IMR-90 (cell line): ENCODE measurements at regions not wholly inside any gene's neighbourhood (a gene's known extent, or its start where the extent isn't known, plus 50 kb on each side); places are given as distances from the start of the nearest gene placed in this dataset.

ENCODE experiments used
- ATAC-seq: fragments of 200-7000 bp; cut with Tn5 transposase; 2 replicates; pipeline ENCODE4 v1.9.1; 2020; ENCODE audit warnings: low read depth, mild to moderate bottlenecking, moderate library complexity
- BruUV-seq: library from RNA; stranded (reverse); fragments of 400-500 nt; replicated peaks from 2 replicates; lab custom pipeline; 2021; lab: Mats Ljungman, UMichigan
- CTCF ChIA-PET: fragments of 300-600 bp; formaldehyde crosslinking; extraction: SDS; loops from one replicate; lab custom pipeline; 2021; ENCODE audit warnings: antibody characterized with exemption; lab: Yijun Ruan, JAX
- POLR2A ChIA-PET: fragments of 300-600 bp; sonication (Branson Sonifier 250); formaldehyde crosslinking; loops from one replicate; lab custom pipeline; 2022; ENCODE audit warnings: antibody characterized with exemption; ENCODE audit not compliant: unreplicated experiment; lab: Charles Lee
- DNase-seq: peaks from one replicate; pipeline ENCODE4 v3.0.0; 2013
- H2AFZ ChIP-seq: replicated peaks from 2 replicates; pipeline ENCODE3; 2013; ENCODE audit warnings: low read length, mild to moderate bottlenecking; ENCODE audit not compliant: poor library complexity
- H2AK5ac ChIP-seq: 2 replicates; pipeline ENCODE4 v1.6.1; 2013; ENCODE audit warnings: low read depth, low read length, inconsistent platforms
- H2AK9ac ChIP-seq: replicated peaks from 2 replicates; pipeline ENCODE3; 2013; ENCODE audit warnings: mild to moderate bottlenecking, low read depth, low read length, moderate library complexity; ENCODE audit not compliant: poor library complexity
- H2BK120ac ChIP-seq: 2 replicates; pipeline ENCODE4 v1.6.1; 2013; ENCODE audit warnings: low read depth, low read length, inconsistent platforms
- H2BK15ac ChIP-seq: 3 replicates; pipeline ENCODE4 v1.6.1; 2013; ENCODE audit warnings: low read depth, low read length, inconsistent platforms
- H2BK20ac ChIP-seq: 2 replicates; pipeline ENCODE4 v1.6.1; 2013; ENCODE audit warnings: low read depth, mild to moderate bottlenecking, inconsistent platforms, low read length, moderate library complexity
- H2BK5ac ChIP-seq: 2 replicates; pipeline ENCODE4 v1.6.1; 2013; ENCODE audit warnings: mild to moderate bottlenecking, low read depth, low read length, inconsistent platforms; ENCODE audit not compliant: poor library complexity, severe bottlenecking
- H3K14ac ChIP-seq: replicated peaks from 2 replicates; pipeline ENCODE4 v1.6.1; 2013; ENCODE audit warnings: low read depth, low read length, inconsistent platforms
- H3K18ac ChIP-seq: 2 replicates; pipeline ENCODE4 v1.6.1; 2013; ENCODE audit warnings: low read depth, low read length, control low read depth
- H3K23ac ChIP-seq: 2 replicates; pipeline ENCODE4 v1.6.1; 2013; ENCODE audit warnings: low read depth, low read length, inconsistent platforms
- H3K27ac ChIP-seq: 2 replicates; pipeline ENCODE4 v1.5.1; 2013; ENCODE audit warnings: mild to moderate bottlenecking, control low read depth, low read length; ENCODE audit not compliant: insufficient read depth
- H3K27me3 ChIP-seq: 2 replicates; pipeline ENCODE4 v1.6.1; 2013; ENCODE audit warnings: low read length; ENCODE audit not compliant: control insufficient read depth, insufficient read depth
- H3K36me3 ChIP-seq: 2 replicates; pipeline ENCODE4 v1.6.1; 2013; ENCODE audit warnings: low read length, mixed read lengths; ENCODE audit not compliant: control insufficient read depth, insufficient read depth
- H3K4ac ChIP-seq: 2 replicates; pipeline ENCODE4 v1.6.1; 2013; ENCODE audit warnings: low read depth, low read length, inconsistent platforms
- H3K4me1 ChIP-seq: 2 replicates; pipeline ENCODE4 v1.6.1; 2013; ENCODE audit warnings: low read length, mixed read lengths; ENCODE audit not compliant: control insufficient read depth, insufficient read depth
- H3K4me2 ChIP-seq: 2 replicates; pipeline ENCODE4 v1.6.1; 2013; ENCODE audit warnings: low read depth, mild to moderate bottlenecking, control low read depth, low read length, moderate library complexity
- H3K4me3 ChIP-seq: 2 replicates; pipeline ENCODE4 v1.5.1; 2013; ENCODE audit warnings: low read depth, mild to moderate bottlenecking, control low read depth, low read length, moderate library complexity; ENCODE audit not compliant: insufficient read depth
- H3K56ac ChIP-seq: 2 replicates; pipeline ENCODE4 v1.6.1; 2013; ENCODE audit warnings: low read length, inconsistent platforms; ENCODE audit not compliant: insufficient read depth; ENCODE audit errors: extremely low read depth
- H3K79me1 ChIP-seq, 2 experiments: 2 replicates each; pipeline ENCODE4 v1.6.1; 2013; ENCODE audit warnings: low read length in 2 of 2, inconsistent platforms in 1 of 2, low read depth in 1 of 2
- H3K9ac ChIP-seq: 2 replicates; pipeline ENCODE4 v1.6.1; 2013; ENCODE audit warnings: low read depth, low read length, control low read depth
- H3K9me1 ChIP-seq: 2 replicates; pipeline ENCODE4 v1.6.1; 2013; ENCODE audit warnings: low read length, inconsistent platforms; ENCODE audit not compliant: insufficient read depth
- H3K9me3 ChIP-seq: 2 replicates; pipeline ENCODE4 v1.6.1; 2013; ENCODE audit warnings: low read length; ENCODE audit not compliant: control insufficient read depth, insufficient read depth
- H4K20me1 ChIP-seq: 2 replicates; pipeline ENCODE4 v1.6.1; 2013; ENCODE audit warnings: low read length, inconsistent platforms; ENCODE audit not compliant: insufficient read depth
- H4K5ac ChIP-seq: 2 replicates; pipeline ENCODE4 v1.6.1; 2013; ENCODE audit warnings: mild to moderate bottlenecking, low read depth, low read length, control low read depth
- H4K8ac ChIP-seq, 2 experiments: 2 replicates each; pipeline ENCODE4 v1.6.1; 2013; ENCODE audit warnings: low read depth in 2 of 2, low read length in 2 of 2, control low read depth in 1 of 2, inconsistent platforms in 1 of 2
- H4K91ac ChIP-seq: 2 replicates; pipeline ENCODE4 v1.6.1; 2013; ENCODE audit warnings: low read depth, low read length, inconsistent platforms; ENCODE audit not compliant: insufficient read depth
- CEBPB ChIP-seq: IDR thresholded peaks from 2 replicates; pipeline ENCODE4 v1.6.1; 2012; ENCODE audit warnings: low read depth, low read length, improper control_type of control experiment
- MXI1 ChIP-seq: IDR thresholded peaks from 2 replicates; pipeline ENCODE4 v1.6.1; 2012; ENCODE audit warnings: low read depth, mild to moderate bottlenecking, low read length, moderate library complexity, borderline replicate concordance
- NFE2L2 ChIP-seq: fragments of 150-350 bp; IDR thresholded peaks from 2 replicates; pipeline ENCODE4 v1.6.1; 2016; ENCODE audit warnings: low read depth, mild to moderate bottlenecking, low read length
- POLR2A ChIP-seq: IDR thresholded peaks from 2 replicates; pipeline ENCODE4 v1.6.1; 2012; ENCODE audit warnings: mild to moderate bottlenecking, low read depth, low read length
- WGBS, 2 experiments: methylation state at CpG; one replicate each; pipeline versions ENCODE4 v1.1.5 to v1.1.7; 2013; ENCODE audit warnings: missing lambda C conversion rate in 2 of 2; ENCODE audit not compliant: insufficient read length in 1 of 2; ENCODE audit errors: extremely low coverage in 2 of 2; 5-methylcytosine and 5-hydroxymethylcytosine counted together
- dilution Hi-C: fragments of 300-500 bp; cut with HindIII; formaldehyde crosslinking; loops from one replicate; pipeline ENCODE4 v1.14.3; 2018; ENCODE audit warnings: low sequenced_read_pairs; ENCODE audit not compliant: unreplicated experiment
- in situ Hi-C: fragments of 300-500 bp; cut with MboI; formaldehyde crosslinking; loops from 3 replicates; pipeline ENCODE4 v1.14.3; 2019; ENCODE audit warnings: low sequenced_read_pairs, inconsistent platforms, mixed read lengths
- intact Hi-C: fragments of 100-400 bp; cut with micrococcal nuclease; formaldehyde crosslinking; loops from 2 replicates; pipeline ENCODE4 v1.10.0; 2022

GRCh38 chr1:69292833-69293232 lies 274.9 kb upstream of the LRRC7 start:
- dilution Hi-C loops (no loop called here), intact Hi-C loops (no loop called here), in situ Hi-C loops (no loop called here)
- H3K4me3 ChIP-seq: no peak overlapping the region
- no peaks in the 10 kb centered on the region for H4K20me1 ChIP-seq
- CTCF ChIA-PET: no interaction called here
- no peak overlapping the region for H2BK120ac ChIP-seq
- H3K4me2 ChIP-seq: no peak overlapping the region
- H3K9ac ChIP-seq: no peak overlapping the region
- no peak overlapping the region for H2BK15ac ChIP-seq
- no peak overlapping the region for H2AK9ac ChIP-seq
- POLR2A ChIA-PET: no interaction called here
- no TSS peak for BruUV-seq
- H2BK20ac ChIP-seq: no peak overlapping the region
- H3K9me3 ChIP-seq: no peaks in the 10 kb centered on the region
- no peaks in the 10 kb centered on the region for H3K27me3 ChIP-seq
- H3K4ac ChIP-seq: no peak overlapping the region
- no CpG with 5 or more reads among the region's 3 CpGs for WGBS, 2 experiments
- H3K27ac ChIP-seq: no peak overlapping the region
- H3K9me1 ChIP-seq: no peaks in the 10 kb centered on the region
- H4K8ac ChIP-seq: no peak overlapping the region
- no peak for DNase-seq
- no peak overlapping the region for H4K5ac ChIP-seq
- H3K4me1 ChIP-seq: no peaks in the 10 kb centered on the region
- H3K23ac ChIP-seq: no peak overlapping the region
- H3K14ac ChIP-seq: no peak overlapping the region
- H3K18ac ChIP-seq: no peak overlapping the region
- no peak overlapping the region for H2AK5ac ChIP-seq
- H3K36me3 ChIP-seq: no peaks in the 10 kb centered on the region
- no peak overlapping the region for H3K56ac ChIP-seq
- TF ChIP-seq MXI1 (no peak), NFE2L2 (no peak), POLR2A (no peak), CEBPB (no peak)
- H2BK5ac ChIP-seq: no peak overlapping the region
- H4K91ac ChIP-seq: no peak overlapping the region
- no peak overlapping the region for H2AFZ ChIP-seq
- no peaks in the 10 kb centered on the region for H3K79me1 ChIP-seq
- no peak for ATAC-seq
